Stimulated activated CD8-positive, alpha-beta memory T cell treated with anti-CD3 and anti-CD28 coated beads, Interleukin-4, amount 100 ng/mL, for 24 hours (primary cell): ENCODE measurements at regions not wholly inside any gene's neighbourhood (a gene's known extent, or its start where the extent isn't known, plus 50 kb on each side); places are given as distances from the start of the nearest gene placed in this dataset.
"Not testable (repeated sequence)": the region's sequence is repeated elsewhere in the genome, so short reads cannot be mapped to it uniquely, and the experiment has no call there.

Experiments used
- DNase-seq: peaks from one replicate; pipeline ENCODE4 v3.0.0-alpha.2; 2020; ENCODE audit warnings: low read depth

DNA sequence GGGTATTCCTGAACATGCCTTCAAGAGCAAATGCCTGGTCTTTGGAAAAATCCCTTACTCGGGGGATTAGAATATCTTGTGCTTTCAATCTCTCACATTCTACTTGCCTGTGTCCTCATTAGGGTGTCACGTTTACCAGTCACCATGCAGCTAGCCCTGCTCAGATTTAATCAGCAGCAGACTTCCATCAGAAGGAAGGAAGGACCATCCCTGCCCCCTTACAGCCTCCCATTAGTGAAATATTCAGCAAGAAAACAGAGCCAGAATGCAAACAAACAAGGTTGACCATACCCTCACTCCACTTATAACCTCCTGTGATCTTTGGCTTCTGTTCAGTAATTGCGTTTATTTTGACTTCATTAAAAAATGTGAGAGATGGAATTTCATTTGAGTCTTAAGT, 208.6 kb downstream of the CXCL12 start:
- DNase-seq, result no peak

DNA sequence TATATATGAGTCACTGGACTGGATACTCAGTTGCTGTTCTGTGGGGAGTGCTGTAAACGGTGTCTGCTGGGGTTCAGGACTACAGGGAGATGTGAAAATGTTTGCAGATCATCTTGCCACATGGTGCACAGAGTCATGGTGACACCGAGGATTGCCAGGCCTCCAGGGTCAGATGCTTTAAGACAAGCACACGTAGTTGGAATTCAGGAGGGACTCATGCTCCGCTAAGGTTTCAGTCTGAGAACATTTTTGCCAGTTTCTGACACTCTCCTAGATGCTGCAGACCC, 211.3 kb downstream of the CXCL12 start:
- no peak for DNase-seq

DNA sequence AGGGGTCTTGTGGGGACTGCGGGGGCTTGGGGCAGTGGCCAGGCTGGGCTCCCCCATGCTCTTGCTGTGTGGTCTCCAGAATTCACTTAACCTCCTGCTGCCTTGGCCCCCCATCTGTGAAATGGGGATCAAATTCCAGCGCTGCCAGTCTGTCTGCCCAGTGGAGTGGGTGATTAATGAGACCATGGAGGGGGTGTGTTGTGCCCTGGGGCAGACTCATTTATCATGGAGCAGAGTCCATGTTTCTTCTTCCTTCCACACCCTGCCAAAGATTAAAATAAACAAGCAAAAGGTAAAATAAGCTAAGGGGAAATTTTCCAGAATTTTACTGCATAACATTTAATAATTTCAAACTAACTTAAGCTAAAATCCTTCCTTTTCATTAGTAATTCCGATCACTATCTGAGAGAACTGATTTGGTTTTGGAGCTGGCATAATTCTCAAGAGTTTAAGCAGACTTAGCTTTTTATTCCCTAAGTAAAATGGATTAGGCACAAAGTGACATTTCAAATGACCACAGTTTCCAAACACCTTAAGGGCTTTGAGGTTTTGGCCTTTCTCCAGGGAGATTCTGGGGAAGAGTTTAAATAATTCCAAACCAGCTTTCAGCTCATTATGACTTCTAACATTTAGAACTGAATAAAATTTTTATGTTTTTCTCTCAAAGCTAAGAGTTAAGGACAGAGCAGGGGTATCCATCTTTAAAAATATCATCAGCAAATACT, 211.9 kb downstream of the CXCL12 start:
- DNase-seq, result no peak

DNA sequence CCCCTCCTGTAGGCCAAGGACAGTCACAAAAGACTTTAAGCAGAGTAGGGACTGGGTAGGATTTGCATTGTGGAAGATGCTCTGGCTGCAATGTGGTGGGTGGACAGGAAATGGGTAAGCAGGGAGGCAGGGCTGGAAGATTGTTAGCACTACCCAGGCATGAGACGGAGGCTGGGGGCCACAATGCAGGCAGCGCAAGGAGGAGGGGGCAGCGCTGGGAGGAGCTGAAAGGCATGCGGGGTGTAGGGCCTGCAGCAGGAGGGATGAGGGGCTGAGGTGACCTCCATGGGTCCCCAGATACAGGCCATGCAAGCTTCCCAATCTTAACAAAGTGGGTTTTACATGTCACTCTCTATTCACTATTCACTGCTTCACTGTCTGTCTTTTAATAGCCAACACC, 213.1 kb downstream of the CXCL12 start:
- DNase-seq, result no peak

DNA sequence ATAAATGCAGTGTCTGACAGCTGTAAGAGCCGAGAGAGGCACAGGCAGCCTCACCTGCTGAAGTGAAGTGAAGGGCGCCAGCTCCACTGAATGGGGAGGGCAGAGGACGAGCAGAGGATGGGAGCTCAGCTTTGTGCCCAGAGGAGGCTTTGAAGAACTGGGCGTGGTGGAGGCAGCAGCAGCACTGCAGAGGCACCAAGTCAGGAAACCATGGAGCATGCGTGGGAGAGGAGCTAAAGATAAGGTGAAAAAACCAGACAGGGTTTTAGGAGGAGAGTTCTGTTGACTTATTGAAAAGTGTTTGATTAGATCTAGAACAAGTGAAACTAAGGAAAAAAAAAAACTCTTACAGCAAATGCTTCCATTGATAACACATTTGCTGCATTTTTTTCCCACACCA, 216.4 kb downstream of the CXCL12 start:
- no peak for DNase-seq

DNA sequence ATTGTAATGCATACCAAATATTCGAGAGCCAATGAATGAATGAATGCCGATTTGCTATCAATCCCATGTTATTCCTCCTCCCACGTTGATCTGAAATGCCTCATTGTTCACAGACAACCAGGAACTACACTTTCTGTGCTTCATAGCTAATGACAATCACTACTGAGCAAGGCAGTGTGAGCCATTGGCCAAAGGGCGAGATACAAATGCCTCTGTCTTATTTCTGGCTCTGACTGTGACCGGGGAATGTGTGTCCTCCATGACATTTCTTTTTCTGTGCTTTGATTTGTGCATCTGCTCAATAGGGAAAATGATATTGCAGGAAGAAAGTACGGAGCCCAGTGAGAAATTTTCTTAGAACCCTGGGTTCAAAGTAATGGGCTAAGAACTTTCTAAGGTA, 217.1 kb downstream of the CXCL12 start:
- DNase-seq, result no peak

DNA sequence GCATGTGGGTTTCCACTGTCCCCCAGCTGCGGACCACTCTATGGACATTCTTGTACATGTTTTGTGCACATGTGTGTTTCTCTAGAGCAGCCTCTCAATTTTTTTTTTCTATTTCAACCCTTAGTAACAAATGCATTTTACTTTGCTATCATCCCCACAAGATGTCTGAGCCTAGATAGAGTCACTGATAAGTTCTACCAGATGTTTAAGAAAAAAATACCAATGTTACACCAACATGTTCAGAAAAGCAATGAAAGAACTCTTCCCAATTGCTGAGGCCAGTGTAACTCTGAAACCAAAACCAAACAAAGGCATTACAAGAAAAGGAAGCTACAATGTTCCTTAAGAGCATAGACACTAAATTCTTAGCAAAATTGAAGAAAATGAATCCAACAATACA, 218.5 kb downstream of the CXCL12 start:
- DNase-seq, result no peak

DNA sequence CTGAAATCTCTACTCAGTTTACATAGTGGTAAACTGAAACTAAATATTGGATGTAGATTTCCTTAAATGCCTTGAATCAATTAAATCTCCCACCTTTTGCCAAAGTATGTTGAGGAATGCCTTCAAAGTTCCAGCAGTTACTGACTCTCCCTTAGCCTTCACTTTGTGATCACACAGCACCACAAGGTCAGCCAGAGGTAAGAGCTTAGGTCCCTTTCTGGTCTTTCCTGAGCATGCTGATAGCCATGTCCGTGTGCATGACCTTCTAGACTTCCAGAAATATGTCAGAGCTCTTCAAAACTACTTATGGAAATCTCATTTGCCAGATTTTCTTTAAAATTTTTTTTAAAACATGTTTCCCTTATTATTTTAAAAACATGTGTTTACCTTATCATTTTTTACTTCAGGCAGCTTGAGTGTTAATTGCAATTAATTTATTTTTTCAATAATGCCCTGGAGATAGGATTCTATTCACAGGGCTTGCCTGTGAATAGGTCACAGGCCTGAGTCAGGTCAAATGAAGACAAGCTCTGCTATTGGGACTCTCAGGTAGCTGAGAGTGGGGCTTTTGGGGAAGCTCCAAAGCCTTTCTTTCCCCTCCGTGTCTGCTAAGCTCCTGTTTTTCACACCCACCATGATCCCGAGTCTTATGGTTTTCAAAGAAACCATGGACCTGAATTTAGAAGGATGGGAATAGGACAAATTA, 220.5 kb downstream of the CXCL12 start:
- no peak for DNase-seq

DNA sequence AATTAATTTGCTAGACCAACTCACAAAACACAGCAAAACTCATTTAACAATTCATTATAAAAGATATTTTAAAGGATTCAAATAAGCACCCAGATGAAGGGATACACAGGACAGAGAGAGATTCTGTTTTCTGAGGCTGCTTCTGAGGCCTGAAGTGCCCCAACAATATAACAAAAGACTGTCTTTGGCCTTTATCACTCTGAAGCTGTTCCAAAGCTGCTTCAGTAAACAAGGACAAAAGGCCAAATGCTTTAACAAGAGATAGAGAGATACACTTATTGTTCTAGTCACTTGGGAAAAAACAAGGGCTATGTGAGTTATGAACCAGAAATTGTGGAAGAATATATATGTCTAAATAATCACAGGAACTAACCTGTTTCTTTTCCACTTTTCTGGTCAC, 223.7 kb downstream of the CXCL12 start:
- DNase-seq, result no peak

DNA sequence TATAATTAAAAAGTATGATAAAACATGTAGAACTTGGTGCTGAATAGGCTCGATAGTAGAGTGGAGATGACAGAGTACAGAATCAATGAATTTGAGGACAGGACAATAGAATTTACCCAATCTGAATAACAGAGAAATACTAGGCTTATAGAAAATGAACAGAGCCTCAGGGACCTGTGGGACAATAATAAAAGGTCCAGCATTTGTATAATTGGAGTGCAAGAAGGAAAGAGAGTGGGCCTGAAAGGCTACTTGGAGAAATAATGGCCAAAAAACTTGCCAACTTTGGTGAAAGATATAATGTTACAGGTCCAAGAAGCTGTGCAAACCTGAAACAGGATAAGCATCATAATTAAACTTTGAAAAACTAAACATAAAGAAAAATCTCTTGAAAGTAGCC, 227.3 kb downstream of the CXCL12 start:
- DNase-seq, result no peak

DNA sequence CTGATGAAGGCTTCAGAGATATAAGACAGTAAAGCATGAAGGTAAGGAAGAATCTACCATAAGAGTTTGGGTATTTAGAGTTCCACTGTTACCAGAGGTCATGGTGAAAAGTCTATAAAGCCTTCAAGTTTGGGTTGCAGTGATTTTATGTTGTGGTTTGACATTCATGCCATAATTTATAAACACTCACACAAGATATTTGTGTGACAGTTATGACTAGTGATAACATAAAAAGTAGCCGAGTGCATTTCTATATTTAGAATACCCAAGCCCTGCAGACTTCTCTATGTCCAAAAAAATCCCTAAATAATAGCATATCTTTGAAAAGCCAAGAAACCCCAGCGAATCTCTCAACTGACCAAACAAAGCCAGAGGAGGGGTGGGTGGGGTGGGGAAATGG, 229.9 kb downstream of the CXCL12 start:
- no peak for DNase-seq

DNA sequence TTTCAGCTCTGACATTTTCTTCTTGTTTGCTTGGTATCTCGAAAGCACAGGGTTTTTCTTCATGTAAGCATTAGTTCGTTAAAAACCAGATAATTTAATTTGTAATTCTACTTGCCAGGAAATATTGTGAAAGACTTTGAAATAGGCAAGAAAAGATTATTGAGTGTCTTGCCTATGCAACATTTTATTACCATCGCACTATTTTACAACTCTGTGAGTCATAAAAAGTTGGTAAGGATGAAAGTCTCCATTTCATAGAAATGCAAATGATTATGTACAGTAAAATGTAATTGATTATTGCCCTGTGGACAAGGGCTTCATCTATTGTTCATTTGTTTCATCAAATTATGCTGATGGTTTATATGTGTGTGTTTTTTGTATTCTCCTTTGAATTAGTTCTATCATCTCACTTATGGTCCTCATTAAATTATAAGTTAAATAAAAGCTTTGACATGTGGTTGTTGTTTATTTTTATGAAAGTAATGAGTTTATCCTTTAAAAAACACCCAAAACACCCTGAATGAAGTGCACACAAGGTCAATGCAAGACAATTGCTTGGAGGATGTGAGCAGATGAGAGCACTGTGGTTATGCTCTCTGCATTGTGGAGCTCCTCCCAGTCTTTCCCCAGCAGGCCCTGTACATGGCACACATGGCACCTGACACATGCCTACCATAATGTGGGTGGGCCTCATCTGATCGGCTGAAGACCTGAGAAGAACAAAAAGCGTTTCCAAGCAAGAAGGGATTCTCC, 230.8 kb downstream of the CXCL12 start:
- DNase-seq, result no peak

DNA sequence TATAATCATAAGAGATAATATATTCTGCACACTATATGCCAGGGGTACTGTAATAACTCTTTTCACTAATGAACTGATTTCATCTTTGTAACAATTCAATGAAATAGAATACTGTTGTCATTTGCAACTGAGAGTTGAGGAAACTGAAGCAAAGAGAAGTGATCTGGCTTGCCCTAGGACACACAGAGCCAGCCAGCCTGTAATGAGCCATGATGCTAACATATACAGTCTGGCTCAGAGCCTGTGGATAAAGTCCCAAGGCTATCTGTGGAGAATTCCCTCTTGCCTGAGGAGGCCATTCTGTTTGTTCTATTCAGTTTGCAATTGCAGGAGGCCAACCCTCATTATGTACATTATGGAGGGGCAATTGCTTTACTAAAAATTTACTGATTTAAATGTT, 241.3 kb downstream of the CXCL12 start:
- DNase-seq, result no peak

DNA sequence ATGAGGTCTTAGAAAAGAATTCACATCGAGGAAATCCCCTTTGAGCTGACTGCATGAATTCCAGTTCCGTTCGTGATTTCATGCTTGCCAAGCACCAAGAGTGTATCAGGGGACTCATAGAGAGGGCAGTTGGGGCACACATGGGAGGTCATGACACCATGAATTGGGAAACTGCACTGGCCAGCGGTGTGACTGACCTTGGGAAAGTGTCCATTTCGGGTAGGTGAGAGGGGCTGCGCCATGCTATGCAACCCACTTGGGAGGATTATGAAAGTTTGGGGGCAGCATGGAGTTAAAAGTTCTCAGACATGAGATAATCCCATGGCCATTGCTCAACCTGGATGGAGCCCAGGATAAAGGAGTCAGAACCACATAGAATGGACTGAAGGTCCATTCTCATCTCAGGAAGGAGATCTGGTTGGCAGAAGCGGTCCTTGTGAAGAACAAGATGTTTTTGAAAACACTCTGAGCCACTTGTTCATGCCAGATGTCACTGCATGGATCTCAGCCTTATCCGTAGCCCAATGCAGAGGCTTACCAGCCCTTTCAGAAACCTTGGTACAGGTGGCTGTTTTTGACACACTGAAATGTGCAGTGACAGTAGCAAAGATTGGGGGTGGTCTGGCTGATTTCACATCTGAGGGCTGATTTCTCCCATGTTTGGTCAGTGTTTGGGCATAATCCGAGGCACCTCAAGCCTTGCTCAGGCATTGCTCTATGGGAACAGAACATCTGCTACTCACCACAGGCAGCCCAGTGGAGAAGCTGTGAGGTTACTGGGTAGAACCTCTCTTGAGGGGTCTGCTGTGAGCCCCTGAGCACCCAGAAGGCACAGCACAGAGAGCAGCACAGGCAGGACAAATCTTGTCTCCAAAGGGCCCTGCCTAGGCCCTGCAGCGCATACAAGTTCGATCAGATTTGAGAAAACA, 252.3 kb downstream of the CXCL12 start:
- no peak for DNase-seq

DNA sequence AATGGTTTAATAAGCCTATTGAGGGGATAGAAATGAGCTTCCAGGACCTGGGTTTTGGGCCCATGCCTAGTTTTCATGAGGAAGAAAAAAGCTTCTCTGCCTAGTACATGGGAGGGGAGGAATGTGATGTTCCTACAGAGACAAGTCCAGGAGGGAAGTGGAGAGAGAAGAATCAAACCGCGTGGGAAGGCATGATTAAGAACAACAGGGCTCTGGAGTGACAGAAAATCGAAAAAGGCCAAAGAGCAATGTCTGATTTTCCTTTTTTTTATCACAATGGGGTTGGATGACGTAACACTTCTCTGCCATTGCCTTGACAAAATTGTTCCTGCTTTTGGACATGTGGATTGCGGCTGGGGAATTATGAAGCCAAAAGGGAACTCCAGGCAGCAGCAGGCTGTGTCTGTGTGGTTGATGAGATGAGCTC, 258.6 kb downstream of the CXCL12 start:
- DNase-seq, result no peak

DNA sequence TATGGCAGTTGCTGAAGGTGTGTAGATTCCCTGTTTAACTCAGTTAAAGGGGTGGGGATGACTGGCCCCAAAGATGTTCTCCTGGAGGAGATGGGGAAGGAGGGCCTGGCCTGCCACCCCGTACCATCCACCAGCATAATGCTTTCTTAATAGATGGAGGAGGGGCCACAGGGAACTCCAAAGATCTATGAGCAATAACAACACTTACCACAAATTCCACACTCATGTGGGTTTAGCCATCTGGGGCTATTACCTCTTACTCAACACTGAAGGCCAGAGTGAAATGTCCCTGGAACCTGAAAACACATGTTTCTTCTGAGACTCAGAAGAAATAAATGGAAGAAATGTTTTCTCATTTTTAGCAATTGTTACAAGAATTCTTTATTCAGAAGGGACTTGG, 259.0 kb downstream of the CXCL12 start:
- DNase-seq, result no peak

DNA sequence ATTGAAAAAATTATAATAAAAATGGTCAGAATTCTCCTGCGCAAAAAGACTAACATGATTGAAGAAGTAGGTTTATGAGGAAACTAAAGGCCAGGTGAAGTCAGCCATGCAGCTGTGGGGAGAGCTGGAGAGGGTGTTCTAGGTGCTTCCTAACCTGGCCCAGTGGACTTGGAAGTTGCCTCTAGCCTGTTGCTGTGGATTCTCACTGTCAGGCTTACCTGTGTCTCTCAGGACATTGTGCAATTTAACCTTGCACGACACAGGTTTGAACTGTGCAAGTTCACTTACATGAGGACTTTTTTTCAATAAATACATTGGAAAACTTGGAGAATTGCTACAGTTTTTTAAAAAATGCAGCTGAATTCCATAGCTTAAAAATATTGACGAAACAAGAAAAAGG, 266.4 kb downstream of the CXCL12 start:
- no peak for DNase-seq

DNA sequence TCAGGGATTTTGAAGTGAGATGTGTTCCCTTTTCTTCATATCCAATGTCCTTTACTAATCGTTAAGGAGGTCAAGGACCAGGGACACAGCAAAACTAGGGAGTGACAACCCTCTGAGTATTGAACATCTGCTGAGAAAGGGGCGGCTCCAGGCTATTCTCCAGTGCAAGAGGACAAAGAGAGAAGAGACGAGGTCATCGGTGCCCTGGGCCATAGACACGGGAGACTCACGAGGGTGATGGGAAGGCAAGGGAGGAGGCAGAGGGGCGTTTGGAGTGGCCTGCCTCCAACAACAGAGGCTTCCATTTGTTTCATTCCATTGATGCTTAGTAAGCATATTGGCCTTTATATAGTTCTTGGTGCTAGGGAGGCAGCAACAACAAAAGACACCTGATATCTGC, 268.4 kb downstream of the CXCL12 start:
- no peak for DNase-seq

DNA sequence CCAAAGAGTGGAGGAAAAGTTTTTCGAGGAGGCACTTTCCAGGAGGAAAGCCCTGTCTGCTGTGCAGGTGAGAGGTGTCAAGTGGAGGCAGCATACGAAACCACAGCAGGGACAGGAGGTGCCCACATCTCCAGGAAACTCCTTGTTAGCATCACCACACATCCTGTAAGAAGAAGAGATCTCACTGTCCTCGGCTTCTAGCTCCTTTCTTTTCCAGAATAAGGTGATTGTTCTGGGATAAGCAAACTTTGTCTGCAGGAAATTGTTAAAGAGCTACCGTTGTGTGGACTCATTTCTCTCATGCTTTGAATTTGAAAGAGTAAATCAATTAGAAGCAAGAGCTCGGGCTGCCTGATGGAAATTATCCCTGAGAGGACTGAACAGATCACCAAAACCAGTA, 269.4 kb downstream of the CXCL12 start:
- DNase-seq, result no peak

DNA sequence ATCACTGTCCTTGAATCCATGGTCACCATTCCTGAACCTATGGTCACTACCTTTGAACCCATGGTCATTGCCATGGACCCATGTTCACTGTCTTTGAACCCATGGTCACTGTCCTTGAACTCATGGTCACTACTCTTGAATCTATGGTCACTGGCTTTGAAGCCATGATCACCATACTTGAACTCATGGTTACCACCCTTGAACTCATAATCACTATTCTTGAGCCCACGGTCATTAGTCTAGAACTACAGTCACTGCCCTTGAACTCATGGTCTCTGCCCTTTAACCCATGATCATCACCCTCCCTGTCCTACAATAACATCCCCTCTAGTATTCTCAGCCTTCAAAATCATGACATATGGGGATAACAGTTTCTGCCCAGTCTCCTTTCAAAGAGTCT, 270.5 kb downstream of the CXCL12 start:
- no peak for DNase-seq

DNA sequence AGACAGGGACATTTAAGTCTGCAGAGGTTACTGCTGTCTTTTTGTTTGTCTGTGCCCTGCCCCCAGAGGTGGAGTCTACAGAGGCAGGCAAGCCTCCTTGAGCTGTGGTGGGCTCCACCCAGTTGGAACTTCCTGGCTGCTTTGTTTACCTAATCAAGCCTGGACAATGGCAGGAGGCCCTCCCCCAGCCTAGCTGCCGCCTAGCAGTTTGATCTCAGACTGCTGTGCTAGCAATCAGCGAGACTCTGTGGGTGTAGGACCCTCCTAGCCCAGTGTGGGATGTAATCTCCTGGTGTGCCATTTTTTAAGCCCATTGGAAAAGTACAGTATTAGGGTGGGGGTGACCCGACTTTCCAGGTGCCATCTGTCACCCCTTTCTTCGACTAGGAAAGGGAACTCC, 272.6 kb downstream of the CXCL12 start:
- DNase-seq, result not testable (repeated sequence)

DNA sequence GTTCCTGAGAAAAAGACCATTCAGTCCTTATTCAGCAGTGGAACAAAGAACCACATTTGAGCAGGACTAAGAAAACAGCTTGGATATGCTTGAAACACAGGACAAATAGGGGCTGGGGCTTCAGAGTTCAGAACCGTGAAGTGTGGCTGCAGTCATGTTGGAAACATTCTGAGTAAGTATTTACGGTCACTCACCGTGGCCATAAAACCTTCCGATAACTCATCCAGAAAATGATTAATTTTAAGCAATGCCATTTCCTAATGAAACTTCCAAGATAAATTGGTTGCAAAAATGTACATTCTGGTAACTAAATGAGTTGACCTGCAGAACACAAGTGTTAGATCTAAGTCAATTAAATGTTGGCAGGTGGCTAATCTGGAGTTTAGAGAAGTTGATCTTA, 279.2 kb downstream of the CXCL12 start:
- DNase-seq, result no peak
